VCaP (cell line): ENCODE measurements at regions not wholly inside any gene's neighbourhood (a gene's known extent, or its start where the extent isn't known, plus 50 kb on each side); places are given as distances from the start of the nearest gene placed in this dataset.
A peak's percentile ranks its signal among the peaks of the same experiment; 100 is the strongest.

ENCODE experiments used
- H3K27ac ChIP-seq: fragments of 450-650 bp; 2 replicates; pipeline ENCODE4 v1.5.1; 2017
- TF ChIP-seq, protein P1 (sequence below): fragments of 450-650 bp; conservative IDR thresholded peaks from 2 replicates; pipeline ENCODE4 v1.5.1; 2017; ENCODE audit warnings: mild to moderate bottlenecking, moderate library complexity

DNA sequence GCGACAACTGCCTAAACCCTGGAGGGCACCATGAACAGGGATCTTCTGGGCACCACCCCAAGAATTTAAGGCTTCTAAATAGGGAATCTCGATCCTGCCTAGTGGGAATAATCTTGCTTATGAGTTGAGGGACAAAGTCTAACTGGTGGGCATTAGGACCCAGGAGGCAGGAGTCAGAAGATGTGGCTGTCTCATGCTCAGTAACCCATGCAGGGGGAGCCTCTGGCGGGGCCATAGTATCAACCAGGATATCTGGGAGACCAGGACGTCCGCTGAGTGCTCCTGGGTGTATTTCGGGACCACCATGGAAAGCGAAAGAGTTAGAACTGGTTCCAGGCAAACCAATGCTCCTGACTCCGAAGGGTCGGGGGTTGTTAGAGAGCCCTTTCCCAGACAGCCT lies 356.1 kb downstream of the OTOL1 start:
- TF ChIP-seq, protein P1, sequence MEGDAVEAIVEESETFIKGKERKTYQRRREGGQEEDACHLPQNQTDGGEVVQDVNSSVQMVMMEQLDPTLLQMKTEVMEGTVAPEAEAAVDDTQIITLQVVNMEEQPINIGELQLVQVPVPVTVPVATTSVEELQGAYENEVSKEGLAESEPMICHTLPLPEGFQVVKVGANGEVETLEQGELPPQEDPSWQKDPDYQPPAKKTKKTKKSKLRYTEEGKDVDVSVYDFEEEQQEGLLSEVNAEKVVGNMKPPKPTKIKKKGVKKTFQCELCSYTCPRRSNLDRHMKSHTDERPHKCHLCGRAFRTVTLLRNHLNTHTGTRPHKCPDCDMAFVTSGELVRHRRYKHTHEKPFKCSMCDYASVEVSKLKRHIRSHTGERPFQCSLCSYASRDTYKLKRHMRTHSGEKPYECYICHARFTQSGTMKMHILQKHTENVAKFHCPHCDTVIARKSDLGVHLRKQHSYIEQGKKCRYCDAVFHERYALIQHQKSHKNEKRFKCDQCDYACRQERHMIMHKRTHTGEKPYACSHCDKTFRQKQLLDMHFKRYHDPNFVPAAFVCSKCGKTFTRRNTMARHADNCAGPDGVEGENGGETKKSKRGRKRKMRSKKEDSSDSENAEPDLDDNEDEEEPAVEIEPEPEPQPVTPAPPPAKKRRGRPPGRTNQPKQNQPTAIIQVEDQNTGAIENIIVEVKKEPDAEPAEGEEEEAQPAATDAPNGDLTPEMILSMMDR: no peak
- H3K27ac ChIP-seq: no peak overlapping the region

DNA sequence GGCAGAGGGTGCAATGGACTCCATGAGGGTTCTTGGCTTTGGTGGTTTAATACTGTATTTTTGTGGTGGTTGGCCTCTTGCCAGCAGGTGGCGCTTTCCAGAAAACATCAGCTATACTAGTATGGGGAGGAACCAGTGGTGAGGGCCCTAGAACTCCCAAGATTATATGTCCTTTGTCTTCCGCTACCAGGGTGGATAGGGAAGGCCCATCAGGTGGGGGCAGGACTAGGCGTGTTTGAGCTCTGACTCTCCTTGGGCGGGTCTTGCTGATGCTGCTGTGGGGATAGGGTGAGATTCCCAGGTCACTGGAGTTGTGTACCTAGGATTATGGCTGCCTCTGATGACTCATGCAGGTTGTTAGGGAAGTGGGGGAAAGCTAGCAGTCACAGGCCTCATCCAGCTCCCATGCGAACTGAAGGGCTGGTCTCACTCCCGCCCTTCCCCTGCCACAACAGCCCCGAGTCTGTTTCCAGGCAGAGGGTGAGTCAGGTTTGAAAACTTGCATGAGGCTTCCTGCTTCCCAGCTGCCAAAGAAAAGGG lies 357.7 kb downstream of the OTOL1 start:
- no peak overlapping the region for H3K27ac ChIP-seq
- TF ChIP-seq, protein P1: 0 out of 2 replicates have a peak, but pooled peaks have one; percentile 14

DNA sequence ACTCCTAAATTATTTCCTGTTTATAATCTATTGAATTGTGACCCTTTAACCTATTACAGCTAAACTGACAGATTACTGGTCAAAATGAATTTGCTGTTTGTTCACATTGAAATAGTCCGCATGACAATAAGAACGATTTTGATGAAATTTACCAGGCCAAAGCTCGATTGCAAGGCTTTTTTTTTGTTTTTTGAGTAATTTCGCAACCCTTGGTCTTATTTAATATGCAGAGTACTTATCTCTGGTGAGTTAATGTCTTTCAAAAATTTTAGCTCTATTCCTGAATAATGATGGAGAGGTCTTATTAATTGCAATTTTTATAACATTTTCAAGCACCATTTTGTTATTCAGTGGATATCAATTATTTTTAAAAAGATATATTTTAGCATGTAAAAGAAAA lies 362.4 kb downstream of the OTOL1 start:
- TF ChIP-seq, protein P1: no peak
- no peak overlapping the region for H3K27ac ChIP-seq

DNA sequence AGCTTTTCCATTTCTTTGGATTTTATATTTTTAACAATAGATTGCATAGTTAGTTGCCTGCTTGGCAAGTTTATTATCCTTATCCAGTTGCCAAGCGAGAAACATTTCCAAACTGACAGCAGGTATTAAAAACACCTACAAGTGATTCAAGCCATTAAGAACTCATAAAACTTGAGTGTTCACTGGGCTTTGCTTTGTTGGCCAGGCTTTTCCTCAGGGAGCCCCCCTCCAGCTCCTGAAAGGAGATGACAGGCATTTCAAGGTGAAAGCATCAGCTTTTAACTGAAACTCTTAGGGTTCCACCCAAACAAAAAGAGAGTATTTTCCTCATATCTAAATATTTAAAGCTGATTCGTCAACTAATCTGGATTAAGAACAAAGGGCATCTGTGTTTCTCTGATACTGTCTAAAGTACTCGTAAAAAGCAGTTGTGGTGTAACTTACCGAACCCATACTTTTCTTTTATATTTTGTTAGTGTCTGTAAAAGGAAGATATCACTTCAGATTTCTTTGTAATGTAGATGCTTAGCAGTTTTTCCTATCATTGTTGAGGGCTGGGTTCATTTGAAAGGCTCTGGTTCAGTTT lies 363.4 kb downstream of the OTOL1 start:
- TF ChIP-seq, protein P1: no peak
- H3K27ac ChIP-seq: no peak overlapping the region

DNA sequence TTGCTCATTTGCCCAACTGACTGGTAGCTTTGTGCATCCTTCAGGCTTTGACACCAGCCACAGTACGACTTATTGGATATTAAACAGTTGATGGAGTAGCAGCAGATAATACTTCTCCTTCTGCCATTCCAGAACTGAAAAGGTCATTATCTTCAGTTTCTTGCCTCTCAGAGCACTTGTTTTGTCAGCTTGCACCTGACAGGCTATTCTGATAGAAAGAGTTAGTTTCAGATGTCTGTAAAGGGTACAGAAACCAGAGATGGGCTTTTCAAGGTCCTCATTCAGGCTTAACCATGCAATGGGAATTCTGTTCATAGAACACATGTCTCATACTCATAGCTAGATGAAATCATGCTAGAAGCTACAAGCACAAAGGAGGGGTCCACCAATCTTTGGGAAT lies 367.2 kb downstream of the OTOL1 start:
- no peak overlapping the region for H3K27ac ChIP-seq
- TF ChIP-seq, protein P1: no peak

DNA sequence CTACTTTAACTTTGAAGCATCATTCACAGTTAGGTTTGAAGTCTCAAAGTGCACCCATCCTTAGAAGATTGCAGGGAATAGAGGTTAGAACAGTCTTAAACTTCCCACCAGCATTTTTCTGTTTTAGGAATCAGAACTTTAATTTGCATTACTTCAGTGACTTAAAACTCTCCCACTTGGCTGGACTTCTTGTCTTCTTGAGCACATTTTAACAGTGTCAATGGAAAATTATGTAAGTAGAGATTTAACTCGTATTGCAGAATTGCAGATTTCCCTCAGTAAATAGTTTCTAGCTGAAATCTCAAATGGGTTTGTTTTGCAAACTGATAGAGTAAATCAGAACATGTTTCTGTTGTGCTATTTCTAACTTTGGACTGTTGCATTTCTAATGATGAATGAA lies 369.6 kb downstream of the OTOL1 start:
- H3K27ac ChIP-seq: no peak overlapping the region
- TF ChIP-seq, protein P1: no peak

DNA sequence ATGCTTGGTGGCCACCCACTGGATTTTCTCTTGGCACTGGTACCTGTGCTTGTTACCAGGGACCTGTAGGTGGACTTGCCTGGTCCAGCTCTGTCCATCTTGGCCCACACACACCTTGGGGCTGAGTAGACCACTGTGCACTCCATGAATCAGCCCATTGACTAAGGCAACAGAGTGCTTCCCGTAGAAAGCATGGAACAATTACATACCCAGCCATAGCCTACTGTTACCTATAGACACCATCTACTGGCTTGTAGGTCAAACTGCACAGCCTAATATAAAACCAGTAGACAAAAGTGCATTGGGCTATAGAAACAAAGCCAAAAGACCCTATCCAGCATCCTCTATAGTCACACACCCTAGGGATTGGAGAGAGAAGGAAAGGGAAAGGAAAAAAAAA lies 378.9 kb downstream of the OTOL1 start:
- H3K27ac ChIP-seq: no peak overlapping the region
- TF ChIP-seq, protein P1: no peak
